Neural crest cell (in vitro differentiated cells): ENCODE measurements at regions not wholly inside any gene's neighbourhood (a gene's known extent, or its start where the extent isn't known, plus 50 kb on each side); places are given as distances from the start of the nearest gene placed in this dataset.

Experiments
- DNase-seq: peaks from one replicate; pipeline ENCODE4 v3.0.0; 2021; ENCODE audit warnings: low read depth, mixed read lengths, low spot score
- H3K27ac Mint-ChIP-seq: one replicate; pipeline ENCODE4 v1.8.0; 2021; ENCODE audit warnings: mild to moderate bottlenecking, mixed read lengths; ENCODE audit not compliant: unreplicated experiment
- H3K27me3 Mint-ChIP-seq: 2 replicates; pipeline ENCODE4 v1.8.0; 2021; ENCODE audit warnings: low read depth, mild to moderate bottlenecking, mixed read lengths
- H3K36me3 Mint-ChIP-seq: 2 replicates; pipeline ENCODE4 v1.8.0; 2021; ENCODE audit warnings: low read depth, mild to moderate bottlenecking, mixed read lengths
- H3K4me1 Mint-ChIP-seq: 2 replicates; pipeline ENCODE4 v1.8.0; 2021; ENCODE audit warnings: mixed read lengths
- H3K4me3 Mint-ChIP-seq: one replicate; pipeline ENCODE4 v1.8.0; 2021; ENCODE audit warnings: mild to moderate bottlenecking, mixed read lengths
- H3K9me3 Mint-ChIP-seq: 2 replicates; pipeline ENCODE4 v1.8.0; 2021; ENCODE audit warnings: mixed read lengths
- CTCF ChIP-seq: fragments of 200-600 bp; sonication (generic); conservative IDR thresholded peaks from 2 replicates; pipeline ENCODE4 v1.5.0; 2021; ENCODE audit warnings: antibody characterized with exemption, mild to moderate bottlenecking

GRCh38 chr20:16132036-16132798 is 441.0 kb downstream of the KIF16B start:
- no peaks in the 10 kb centered on the region for H3K27me3 Mint-ChIP-seq
- no peak overlapping the region for H3K4me3 Mint-ChIP-seq
- no peak overlapping the region for H3K27ac Mint-ChIP-seq
- no peaks in the 10 kb centered on the region for H3K36me3 Mint-ChIP-seq
- TF ChIP-seq CTCF = no peak
- peaks cover 2% of the 10 kb centered on the region for H3K9me3 Mint-ChIP-seq
- no peak for DNase-seq
- H3K4me1 Mint-ChIP-seq = peaks cover 12% of the 10 kb centered on the region

- H3K4me3 Mint-ChIP-seq = no peak overlapping the region
- H3K27me3 Mint-ChIP-seq = no peaks in the 10 kb centered on the region
- no peak overlapping the region for H3K27ac Mint-ChIP-seq
- H3K9me3 Mint-ChIP-seq = peaks cover 2% of the 10 kb centered on the region
- no peaks in the 10 kb centered on the region for H3K36me3 Mint-ChIP-seq
- no peak for DNase-seq
- TF ChIP-seq CTCF = no peak
- peaks cover 12% of the 10 kb centered on the region for H3K4me1 Mint-ChIP-seq
Measured at GRCh38 chr20:16129411-16129810, 443.8 kb downstream of the KIF16B start.

GRCh38 chr20:16128538-16129106 is 444.6 kb downstream of the KIF16B start:
- no peaks in the 10 kb centered on the region for H3K36me3 Mint-ChIP-seq
- H3K27me3 Mint-ChIP-seq = no peaks in the 10 kb centered on the region
- no peak overlapping the region for H3K4me3 Mint-ChIP-seq

GRCh38 chr20:16125816-16126215 is 447.4 kb downstream of the KIF16B start:
- peaks cover 2% of the 10 kb centered on the region for H3K9me3 Mint-ChIP-seq
- no peak for TF ChIP-seq CTCF
- H3K4me3 Mint-ChIP-seq = no peak overlapping the region
- no peak for DNase-seq
- H3K27me3 Mint-ChIP-seq = no peaks in the 10 kb centered on the region
- peaks cover 11% of the 10 kb centered on the region for H3K4me1 Mint-ChIP-seq
- H3K27ac Mint-ChIP-seq = no peak overlapping the region
- no peaks in the 10 kb centered on the region for H3K36me3 Mint-ChIP-seq

More at GRCh38 chr20:16128538-16129106, 444.6 kb downstream of the KIF16B start:
- Mint-ChIP-seq H3K27ac (no peak overlapping the region), H3K9me3 (peaks cover 2% of the 10 kb centered on the region), H3K4me1 (peaks cover 12% of the 10 kb centered on the region)
- TF ChIP-seq CTCF = no peak
- no peak for DNase-seq

- Mint-ChIP-seq H3K4me1 (peaks cover 4% of the 10 kb centered on the region), H3K27ac (no peak overlapping the region)
Measured at GRCh38 chr20:16124911-16125776, 448.1 kb downstream of the KIF16B start.

More at GRCh38 chr20:16124911-16125776, 448.1 kb downstream of the KIF16B start:
- Mint-ChIP-seq H3K27me3 (no peaks in the 10 kb centered on the region), H3K9me3 (peaks cover 2% of the 10 kb centered on the region), H3K4me3 (no peak overlapping the region), H3K36me3 (no peaks in the 10 kb centered on the region)
- no peak for DNase-seq
- no peak for TF ChIP-seq CTCF
